ENCODE measurements at regions not wholly inside any gene's neighbourhood (a gene's known extent, or its start where the extent isn't known, plus 50 kb on each side); places are given as distances from the start of the nearest gene placed in this dataset.

DNA sequence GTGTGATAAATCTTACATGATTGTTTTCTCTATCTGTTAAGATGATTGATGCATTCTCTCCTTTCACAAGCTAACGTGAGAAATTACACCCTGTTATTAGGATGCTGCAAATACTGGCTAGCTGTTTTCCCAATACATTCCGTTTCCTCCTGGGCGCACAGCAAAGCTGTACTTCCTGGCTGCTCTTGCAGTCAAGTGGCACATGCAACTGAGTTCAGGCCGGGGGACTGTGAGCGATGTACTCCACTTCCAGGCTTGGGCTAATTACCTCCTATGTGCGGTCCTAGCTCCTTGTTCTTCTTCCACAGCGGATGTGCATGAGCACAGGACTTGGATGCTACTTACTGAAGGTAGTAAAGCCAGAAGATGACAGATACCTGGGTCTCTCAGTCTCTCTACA, 234.9 kb upstream of the SESN3 start:
- TF ChIP-seq, protein P1, sequence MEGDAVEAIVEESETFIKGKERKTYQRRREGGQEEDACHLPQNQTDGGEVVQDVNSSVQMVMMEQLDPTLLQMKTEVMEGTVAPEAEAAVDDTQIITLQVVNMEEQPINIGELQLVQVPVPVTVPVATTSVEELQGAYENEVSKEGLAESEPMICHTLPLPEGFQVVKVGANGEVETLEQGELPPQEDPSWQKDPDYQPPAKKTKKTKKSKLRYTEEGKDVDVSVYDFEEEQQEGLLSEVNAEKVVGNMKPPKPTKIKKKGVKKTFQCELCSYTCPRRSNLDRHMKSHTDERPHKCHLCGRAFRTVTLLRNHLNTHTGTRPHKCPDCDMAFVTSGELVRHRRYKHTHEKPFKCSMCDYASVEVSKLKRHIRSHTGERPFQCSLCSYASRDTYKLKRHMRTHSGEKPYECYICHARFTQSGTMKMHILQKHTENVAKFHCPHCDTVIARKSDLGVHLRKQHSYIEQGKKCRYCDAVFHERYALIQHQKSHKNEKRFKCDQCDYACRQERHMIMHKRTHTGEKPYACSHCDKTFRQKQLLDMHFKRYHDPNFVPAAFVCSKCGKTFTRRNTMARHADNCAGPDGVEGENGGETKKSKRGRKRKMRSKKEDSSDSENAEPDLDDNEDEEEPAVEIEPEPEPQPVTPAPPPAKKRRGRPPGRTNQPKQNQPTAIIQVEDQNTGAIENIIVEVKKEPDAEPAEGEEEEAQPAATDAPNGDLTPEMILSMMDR (IDR thresholded peaks at IDR 0.05) = no peak
- TF ChIP-seq POLR2A (IDR thresholded peaks at IDR 0.05) = no peak

Measured in Peyer's patch (tissue), 4 donors.